A673 (cell line): ENCODE measurements at regions not wholly inside any gene's neighbourhood (a gene's known extent, or its start where the extent isn't known, plus 50 kb on each side); places are given as distances from the start of the nearest gene placed in this dataset.

Experiments
- BruUV-seq: library from RNA; stranded (reverse); fragments of 400-500 nt; replicated peaks from 2 replicates; lab custom pipeline; 2021; lab: Mats Ljungman, UMichigan
- CTCF ChIA-PET: fragments of 300-600 bp; sonication (Branson Sonifier 250); formaldehyde crosslinking; loops from one replicate; lab custom pipeline; 2022; ENCODE audit warnings: antibody characterized with exemption; lab: Charles Lee
- POLR2A ChIA-PET: fragments of 300-600 bp; sonication (Branson Sonifier 250); formaldehyde crosslinking; loops from one replicate; lab custom pipeline; 2022; ENCODE audit warnings: antibody characterized with exemption; ENCODE audit not compliant: low non-redundant PET; lab: Charles Lee
- DNase-seq: peaks from one replicate; pipeline ENCODE4 v3.0.0-alpha.2; 2015; ENCODE audit warnings: low spot score
- H3K27ac ChIP-seq: fragments of 200-600 bp; sonication (generic); 2 replicates; pipeline ENCODE4 v1.5.1; 2016; ENCODE audit warnings: mixed run types, low read depth, mild to moderate bottlenecking, mixed read lengths, antibody characterized with exemption, low read length; ENCODE audit not compliant: poor library complexity, severe bottlenecking
- H3K27me3 ChIP-seq: fragments of 200-600 bp; sonication (generic); replicated peaks from 2 replicates; pipeline ENCODE4 v1.6.1; 2017; ENCODE audit warnings: mixed run types, low read depth, mild to moderate bottlenecking, mixed read lengths, antibody characterized with exemption, low read length; ENCODE audit not compliant: insufficient read depth, poor library complexity
- H3K36me3 ChIP-seq: fragments of 200-600 bp; sonication (generic); 2 replicates; pipeline ENCODE4 v1.6.1; 2016; ENCODE audit warnings: mixed run types, mild to moderate bottlenecking, mixed read lengths, antibody characterized with exemption, low read length; ENCODE audit not compliant: insufficient read depth, poor library complexity, severe bottlenecking
- H3K4me1 ChIP-seq: fragments of 200-600 bp; sonication (generic); 2 replicates; pipeline ENCODE4 v1.6.1; 2017; ENCODE audit warnings: mixed run types, mild to moderate bottlenecking, mixed read lengths, antibody characterized with exemption, low read length; ENCODE audit not compliant: insufficient read depth, poor library complexity, severe bottlenecking
- H3K4me3 ChIP-seq: fragments of 200-600 bp; sonication (generic); 2 replicates; pipeline ENCODE4 v1.5.1; 2016; ENCODE audit warnings: low read depth, mixed run types, mild to moderate bottlenecking, mixed read lengths, low read length; ENCODE audit not compliant: poor library complexity, severe bottlenecking
- H3K9me3 ChIP-seq: fragments of 200-600 bp; sonication (generic); 2 replicates; pipeline ENCODE4 v1.6.1; 2016; ENCODE audit warnings: mixed run types, low read depth, mild to moderate bottlenecking, mixed read lengths, antibody characterized with exemption, low read length; ENCODE audit not compliant: poor library complexity, severe bottlenecking
- EZH2 ChIP-seq: fragments of 200-600 bp; sonication (generic); IDR thresholded peaks from 2 replicates; pipeline ENCODE4 v1.6.1; 2017; ENCODE audit warnings: borderline replicate concordance, low read depth, mild to moderate bottlenecking, mixed read lengths, antibody characterized with exemption, low read length; ENCODE audit not compliant: poor library complexity, severe bottlenecking
- intact Hi-C: fragments of 100-400 bp; cut with micrococcal nuclease; formaldehyde crosslinking; loops from one replicate; pipeline ENCODE4 v1.10.0; 2022; ENCODE audit not compliant: unreplicated experiment
- TF ChIP-seq, protein P1 (sequence below): fragments of 300-800, 200-600 bp; sonication (generic); conservative IDR thresholded peaks from 2 replicates; pipeline ENCODE4 v1.5.1; 2017; ENCODE audit warnings: low read depth, mild to moderate bottlenecking, antibody characterized with exemption, low read length, moderate library complexity, mixed read lengths

DNA sequence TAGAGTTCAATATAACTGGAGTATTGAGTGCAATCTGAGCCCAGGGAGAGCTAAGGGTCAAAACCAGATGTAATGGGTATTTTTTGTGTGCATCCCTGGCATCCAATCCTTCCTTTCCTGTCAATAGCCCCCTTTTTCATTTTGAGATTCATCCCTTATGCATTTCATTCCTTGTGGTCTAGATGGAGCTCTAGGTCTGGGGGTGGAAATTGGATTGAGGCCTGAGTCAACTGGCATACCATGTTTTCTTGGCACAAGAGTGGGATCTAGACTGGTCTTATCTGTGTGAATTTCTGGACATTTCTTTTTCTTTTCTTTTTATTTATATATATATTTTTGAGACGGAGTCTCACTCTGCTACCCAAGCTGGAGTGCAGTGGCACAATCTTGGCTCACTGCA lies 67.3 kb upstream of the RAB3GAP2 start:
- H3K27ac ChIP-seq: no peak overlapping the region
- intact Hi-C loops: no loop called here
- TF ChIP-seq EZH2: no peak
- TF ChIP-seq, protein P1, sequence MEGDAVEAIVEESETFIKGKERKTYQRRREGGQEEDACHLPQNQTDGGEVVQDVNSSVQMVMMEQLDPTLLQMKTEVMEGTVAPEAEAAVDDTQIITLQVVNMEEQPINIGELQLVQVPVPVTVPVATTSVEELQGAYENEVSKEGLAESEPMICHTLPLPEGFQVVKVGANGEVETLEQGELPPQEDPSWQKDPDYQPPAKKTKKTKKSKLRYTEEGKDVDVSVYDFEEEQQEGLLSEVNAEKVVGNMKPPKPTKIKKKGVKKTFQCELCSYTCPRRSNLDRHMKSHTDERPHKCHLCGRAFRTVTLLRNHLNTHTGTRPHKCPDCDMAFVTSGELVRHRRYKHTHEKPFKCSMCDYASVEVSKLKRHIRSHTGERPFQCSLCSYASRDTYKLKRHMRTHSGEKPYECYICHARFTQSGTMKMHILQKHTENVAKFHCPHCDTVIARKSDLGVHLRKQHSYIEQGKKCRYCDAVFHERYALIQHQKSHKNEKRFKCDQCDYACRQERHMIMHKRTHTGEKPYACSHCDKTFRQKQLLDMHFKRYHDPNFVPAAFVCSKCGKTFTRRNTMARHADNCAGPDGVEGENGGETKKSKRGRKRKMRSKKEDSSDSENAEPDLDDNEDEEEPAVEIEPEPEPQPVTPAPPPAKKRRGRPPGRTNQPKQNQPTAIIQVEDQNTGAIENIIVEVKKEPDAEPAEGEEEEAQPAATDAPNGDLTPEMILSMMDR: peak; percentile 39; the same call in 1 of the 2 replicates
- ChIA-PET POLR2A (no interaction called here), CTCF (no interaction called here)
- H3K4me3 ChIP-seq: no peak overlapping the region
- H3K4me1 ChIP-seq: no peaks in the 10 kb centered on the region
- no TSS peak for BruUV-seq
- DNase-seq: peak; percentile 27
- H3K9me3 ChIP-seq: no peaks in the 10 kb centered on the region
- no peaks in the 10 kb centered on the region for H3K36me3 ChIP-seq
- H3K27me3 ChIP-seq: no peaks in the 10 kb centered on the region

DNA sequence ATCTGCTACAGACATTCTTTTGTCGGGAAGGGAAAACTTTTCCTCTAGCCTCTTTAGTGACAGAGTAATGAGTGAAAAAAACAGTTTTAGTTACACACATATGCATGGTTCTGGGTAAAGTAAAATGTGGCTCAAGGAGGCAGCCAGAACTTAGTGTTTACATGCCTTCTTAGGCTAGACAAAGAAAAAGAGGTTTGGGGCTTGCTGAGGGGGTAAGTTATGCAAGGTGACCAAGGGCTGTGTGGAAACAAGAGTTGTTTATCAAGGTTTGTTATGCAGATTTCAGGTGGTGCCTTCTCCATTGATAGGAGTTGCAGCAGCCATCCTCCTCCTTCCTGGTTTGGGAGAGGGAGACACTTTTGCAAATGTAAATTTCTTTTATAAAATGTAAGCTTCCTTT lies 66.5 kb upstream of the RAB3GAP2 start:
- BruUV-seq: no TSS peak
- CTCF ChIA-PET: no interaction called here
- Histone ChIP-seq H3K27ac (no peak overlapping the region), H3K4me1 (no peaks in the 10 kb centered on the region), H3K4me3 (no peak overlapping the region), H3K9me3 (no peaks in the 10 kb centered on the region), H3K27me3 (no peaks in the 10 kb centered on the region), H3K36me3 (no peaks in the 10 kb centered on the region)
- TF ChIP-seq, protein P1: no peak
- no peak for TF ChIP-seq EZH2
- intact Hi-C loops: no loop called here
- no peak for DNase-seq
- POLR2A ChIA-PET: no interaction called here

DNA sequence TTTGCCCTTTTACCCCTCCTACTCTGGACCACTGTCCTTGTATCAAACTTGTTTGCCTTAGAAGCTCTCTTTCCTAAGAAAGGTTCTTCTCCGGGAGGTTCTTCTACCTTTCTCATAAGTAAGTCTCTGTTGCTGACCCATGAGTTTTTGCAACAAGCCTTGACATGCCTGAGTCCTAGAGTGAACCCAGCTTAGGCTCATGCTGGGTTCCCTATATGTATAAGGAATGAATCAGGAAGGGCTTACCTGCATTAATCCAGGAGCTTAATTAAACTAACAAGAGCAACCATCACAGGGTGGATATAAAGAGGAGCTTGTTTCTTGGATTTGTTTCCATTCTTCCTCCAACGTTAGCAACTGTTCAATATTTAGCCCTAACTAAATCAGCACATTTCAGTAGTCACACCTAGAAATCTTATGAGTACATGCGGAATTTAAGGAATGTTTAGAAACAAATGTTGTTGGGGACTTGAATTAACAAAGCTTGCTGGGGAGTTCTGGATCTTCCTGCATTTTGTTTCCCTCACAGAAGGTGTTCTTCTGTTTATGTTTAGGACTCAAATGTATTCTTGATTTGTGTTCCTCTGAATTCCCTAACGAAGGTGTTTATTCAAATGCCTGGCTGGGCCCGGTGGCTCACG lies 64.3 kb upstream of the RAB3GAP2 start:
- TF ChIP-seq, protein P1: no peak
- H3K27me3 ChIP-seq: no peaks in the 10 kb centered on the region
- POLR2A ChIA-PET: no interaction called here
- H3K4me1 ChIP-seq: no peaks in the 10 kb centered on the region
- H3K9me3 ChIP-seq: no peaks in the 10 kb centered on the region
- BruUV-seq: no TSS peak
- intact Hi-C loops: no loop called here
- no peak for DNase-seq
- H3K36me3 ChIP-seq: no peaks in the 10 kb centered on the region
- no peak overlapping the region for H3K4me3 ChIP-seq
- no peak overlapping the region for H3K27ac ChIP-seq
- CTCF ChIA-PET: no interaction called here
